GM21381 (cell line): ENCODE measurements at regions not wholly inside any gene's neighbourhood (a gene's known extent, or its start where the extent isn't known, plus 50 kb on each side); places are given as distances from the start of the nearest gene placed in this dataset.

Experiments
- ATAC-seq: cut with Tn5 transposase; IDR thresholded peaks from one replicate; pipeline ENCODE4 v1.9.1; 2021; ENCODE audit warnings: mild to moderate bottlenecking, moderate library complexity; ENCODE audit not compliant: unreplicated experiment

- ATAC-seq = no peak
These were observed 185.3 kb downstream of the BRD1 start for GRCh38 chr22:49642331-49642730.

DNA sequence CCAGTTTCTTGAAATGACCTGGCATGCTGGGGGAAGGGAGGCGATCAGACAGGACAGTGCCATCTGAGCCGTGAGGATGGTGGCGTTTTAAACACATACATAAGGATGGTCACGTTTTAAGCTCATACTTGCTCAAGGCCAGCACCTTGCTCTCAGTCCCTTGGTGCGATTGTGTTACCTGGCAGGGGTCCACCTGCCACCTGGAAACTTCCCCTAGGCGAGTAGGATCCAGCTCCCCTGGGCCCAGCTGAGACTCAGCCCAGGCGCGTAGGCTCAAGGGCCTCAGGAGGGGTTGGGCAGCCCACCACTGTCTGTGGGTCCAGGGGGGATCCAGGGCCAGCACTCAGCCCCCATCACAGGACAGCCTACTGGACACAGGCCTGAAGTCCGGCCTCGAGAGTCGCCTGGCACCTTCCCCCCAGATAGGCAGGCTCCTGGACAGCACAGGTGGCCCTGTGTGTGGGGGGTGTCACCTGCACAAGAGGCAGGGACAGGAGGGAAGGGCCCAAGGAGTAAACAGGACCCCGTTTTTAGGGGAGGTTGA is 185.8 kb downstream of the BRD1 start:
- ATAC-seq = no peak

- ATAC-seq = no peak
These were observed 187.1 kb downstream of the BRD1 start for GRCh38 chr22:49640366-49641095.

DNA sequence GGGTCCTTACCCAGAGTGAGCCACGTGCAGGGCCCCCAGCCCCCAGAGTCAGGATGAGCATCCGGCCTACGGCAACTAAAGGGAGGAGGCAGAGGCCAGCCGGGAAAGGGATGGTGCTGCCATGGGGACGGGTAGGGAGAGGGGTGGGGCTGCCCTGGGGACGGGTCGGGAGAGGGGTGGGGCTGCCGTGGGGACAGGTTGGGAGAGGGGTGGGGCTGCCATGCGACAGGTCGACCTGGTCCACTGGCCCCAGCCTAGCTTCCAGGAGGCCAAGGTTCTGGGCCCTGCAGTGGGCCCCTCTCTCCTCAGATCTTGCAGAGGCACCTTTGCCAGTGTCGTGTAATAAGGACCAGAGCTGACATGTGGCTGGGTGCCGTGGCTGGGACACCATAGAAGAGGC is 187.7 kb downstream of the BRD1 start:
- ATAC-seq = no peak

GRCh38 chr22:49638788-49639187 is 188.9 kb downstream of the BRD1 start:
- ATAC-seq = no peak

DNA sequence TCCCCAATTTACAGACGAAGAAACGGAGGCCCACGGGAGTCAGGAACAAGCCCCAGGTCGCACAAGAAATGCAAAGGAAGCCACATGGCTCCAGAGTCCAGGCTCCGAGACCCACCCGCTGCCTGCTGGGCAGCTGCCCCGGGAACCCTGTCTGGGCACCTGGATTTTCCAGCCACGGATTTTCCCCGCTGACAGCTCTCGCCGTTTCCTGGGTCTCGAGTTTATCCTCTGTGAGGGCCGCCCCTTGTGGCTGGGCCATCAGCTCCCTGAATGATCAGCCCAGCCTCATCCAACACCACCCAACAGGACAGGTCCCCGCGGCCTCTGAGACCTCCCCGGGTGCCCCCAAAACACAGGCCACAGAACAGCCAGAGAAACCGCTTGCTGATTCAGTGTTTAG is 189.7 kb downstream of the BRD1 start:
- no peak for ATAC-seq

DNA sequence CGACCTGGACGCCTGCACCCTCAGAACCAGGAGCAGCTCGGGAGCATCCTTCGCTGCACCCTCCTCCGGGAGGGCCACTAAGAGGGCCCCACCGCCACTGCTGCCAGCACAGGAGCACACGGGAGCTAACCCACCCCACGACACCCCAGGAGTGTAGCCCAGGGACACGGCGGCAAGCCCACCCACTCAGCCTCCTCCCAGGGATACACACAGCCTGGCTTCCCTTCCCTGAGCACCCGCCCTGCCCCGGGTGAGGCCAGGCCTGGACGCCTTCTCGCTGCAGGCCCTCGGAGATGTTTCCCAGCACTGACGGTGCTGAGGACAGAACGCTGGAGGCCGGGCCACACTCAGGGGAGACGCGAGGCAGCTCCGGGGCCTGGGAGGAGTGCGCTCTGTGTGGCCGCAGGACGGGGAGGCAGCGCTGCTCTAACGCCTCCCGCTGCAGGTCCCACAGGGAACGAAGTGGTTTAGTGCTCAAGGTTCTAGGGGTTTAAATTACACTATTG is 190.4 kb downstream of the BRD1 start:
- ATAC-seq = no peak

GRCh38 chr22:49636649-49637048 is 191.0 kb downstream of the BRD1 start:
- no peak for ATAC-seq

DNA sequence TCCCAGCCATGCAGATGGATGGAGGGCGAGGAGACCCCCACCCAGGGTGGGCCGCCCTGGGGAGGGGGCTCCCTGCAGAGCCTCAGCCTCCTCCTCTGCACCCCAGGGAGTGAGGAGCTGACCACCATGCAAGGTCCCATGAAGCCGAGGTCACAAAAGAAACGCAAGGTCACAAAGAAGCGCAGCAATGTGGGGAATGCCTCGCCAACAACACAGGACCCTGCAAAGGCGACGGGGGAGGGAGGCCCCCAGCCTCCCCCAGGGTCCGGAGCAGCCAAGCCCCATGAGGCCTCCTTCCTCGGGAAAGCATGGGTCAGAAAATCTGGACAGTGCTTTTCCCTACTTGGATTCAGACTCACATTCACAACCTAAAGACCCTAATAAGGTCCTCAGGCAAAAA is 191.5 kb downstream of the BRD1 start:
- ATAC-seq = no peak

DNA sequence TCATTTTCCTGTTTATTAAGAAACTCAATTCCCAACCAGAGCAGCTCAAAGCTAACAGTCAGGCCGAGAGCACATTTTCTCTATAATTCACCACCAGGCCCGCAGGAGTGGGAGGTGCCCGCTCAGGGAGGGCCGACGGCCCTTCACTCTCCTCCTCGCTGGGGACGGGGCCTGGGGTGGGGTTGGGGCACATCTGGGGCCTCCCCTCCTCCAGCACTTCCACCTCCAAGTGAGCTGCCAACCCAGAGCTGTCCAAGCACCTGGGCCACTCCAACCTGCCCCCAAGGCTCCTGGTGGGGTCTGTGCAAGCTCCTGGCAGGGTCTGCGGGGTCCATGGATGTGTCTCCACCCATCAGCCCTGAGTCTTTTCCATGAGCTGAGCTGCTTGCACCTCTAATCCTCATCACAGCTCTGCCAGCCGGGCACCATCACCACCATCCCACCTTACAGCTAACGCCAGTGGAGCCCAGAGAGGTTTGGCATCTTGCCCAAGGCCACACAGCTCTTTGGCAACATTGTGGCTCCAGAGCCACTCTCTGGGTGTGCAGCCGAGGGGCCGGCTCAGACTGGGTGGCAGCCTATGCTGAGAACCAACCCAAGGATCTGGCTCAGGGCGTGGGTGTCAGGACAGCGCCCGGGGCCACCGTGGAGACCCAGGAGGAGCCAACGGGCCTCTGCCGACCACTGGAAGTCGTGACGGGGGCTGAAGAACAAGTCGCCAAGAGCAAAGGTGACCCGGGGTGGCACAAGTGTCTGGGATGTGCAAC is 193.5 kb downstream of the BRD1 start:
- ATAC-seq = no peak

DNA sequence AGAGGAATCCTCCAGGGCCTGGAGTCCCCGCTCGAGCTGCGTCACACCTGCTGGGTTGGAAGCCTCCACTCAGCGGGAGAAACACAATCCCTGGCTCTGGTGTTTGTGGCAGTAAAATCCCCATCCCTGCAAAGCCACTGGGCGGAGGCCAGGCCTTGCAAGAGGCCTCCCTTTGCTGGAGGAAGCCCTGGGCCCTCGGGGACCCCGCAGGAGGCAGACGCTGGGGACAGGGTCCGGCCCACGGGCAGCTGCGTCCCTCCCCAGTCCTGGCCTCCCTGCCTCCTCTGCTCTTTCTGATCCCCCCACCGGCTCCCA is 194.7 kb downstream of the BRD1 start:
- no peak for ATAC-seq

DNA sequence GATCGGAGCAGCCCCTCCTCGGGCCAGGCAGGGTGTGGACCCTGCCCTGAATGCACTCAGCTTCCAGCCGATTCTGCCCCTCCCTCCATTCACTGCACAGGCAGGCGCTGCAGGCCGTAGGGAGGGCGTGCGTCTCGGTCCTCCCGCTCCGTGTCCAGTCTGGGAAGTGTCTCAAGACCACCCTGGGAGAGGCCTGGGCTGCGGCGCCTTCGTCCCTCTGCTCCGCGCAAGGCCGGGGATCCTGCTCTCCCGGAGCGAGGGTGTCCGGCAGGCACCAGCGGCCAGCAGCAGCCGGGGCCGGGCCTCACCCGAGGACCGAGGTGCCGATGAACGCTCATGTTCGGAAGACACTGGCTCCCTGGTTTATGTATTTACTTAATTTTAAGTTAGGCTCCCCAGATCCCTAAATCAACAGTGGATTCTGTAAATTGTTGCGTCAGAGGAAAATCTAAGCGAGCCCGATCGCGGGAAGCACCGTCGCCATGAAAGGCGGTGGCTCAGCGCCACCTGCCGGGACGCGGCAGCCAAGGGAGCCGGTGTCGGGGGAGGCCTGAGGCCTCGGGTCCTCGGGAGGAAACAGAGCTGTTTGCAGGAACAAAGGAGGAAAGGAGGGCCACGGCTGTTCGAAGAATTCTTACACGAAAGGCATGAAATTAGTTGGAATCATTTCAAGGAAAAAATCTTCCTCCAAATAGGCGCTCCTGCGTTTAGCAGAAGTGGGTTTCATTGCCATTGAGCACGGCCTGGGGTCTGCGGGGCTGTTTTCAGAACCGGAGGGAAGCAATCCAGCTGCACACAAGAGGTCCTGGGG is 195.3 kb downstream of the BRD1 start:
- ATAC-seq = no peak

DNA sequence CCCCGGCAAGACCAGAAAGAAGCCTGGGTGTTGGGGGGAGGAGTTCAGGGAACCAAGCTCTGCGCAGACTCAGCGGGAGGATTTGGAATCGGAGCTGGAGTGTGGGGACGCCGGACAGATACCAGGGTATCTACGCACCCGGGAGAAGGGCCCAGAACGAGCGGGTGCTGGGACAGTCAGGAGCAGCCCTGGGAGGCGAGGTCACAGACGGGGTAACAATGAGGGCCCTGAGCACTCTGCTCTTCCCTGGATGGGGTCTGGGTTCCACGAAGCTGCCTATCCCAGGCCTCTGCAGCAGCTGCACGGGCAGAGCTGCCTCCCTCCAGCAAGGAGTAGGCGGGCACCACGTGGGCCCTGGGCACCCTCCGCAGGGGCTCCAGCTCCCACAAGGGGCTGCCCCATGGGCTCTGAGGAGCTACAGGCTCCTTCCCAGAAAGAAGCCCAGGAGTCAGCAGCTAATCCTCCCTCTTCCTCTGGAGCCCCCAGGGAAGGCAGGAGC is 197.2 kb downstream of the BRD1 start:
- no peak for ATAC-seq

GRCh38 chr22:49629586-49630447 is 197.9 kb downstream of the BRD1 start:
- ATAC-seq = no peak

- ATAC-seq = no peak
These were observed 198.5 kb downstream of the BRD1 start for GRCh38 chr22:49629261-49629570.

DNA sequence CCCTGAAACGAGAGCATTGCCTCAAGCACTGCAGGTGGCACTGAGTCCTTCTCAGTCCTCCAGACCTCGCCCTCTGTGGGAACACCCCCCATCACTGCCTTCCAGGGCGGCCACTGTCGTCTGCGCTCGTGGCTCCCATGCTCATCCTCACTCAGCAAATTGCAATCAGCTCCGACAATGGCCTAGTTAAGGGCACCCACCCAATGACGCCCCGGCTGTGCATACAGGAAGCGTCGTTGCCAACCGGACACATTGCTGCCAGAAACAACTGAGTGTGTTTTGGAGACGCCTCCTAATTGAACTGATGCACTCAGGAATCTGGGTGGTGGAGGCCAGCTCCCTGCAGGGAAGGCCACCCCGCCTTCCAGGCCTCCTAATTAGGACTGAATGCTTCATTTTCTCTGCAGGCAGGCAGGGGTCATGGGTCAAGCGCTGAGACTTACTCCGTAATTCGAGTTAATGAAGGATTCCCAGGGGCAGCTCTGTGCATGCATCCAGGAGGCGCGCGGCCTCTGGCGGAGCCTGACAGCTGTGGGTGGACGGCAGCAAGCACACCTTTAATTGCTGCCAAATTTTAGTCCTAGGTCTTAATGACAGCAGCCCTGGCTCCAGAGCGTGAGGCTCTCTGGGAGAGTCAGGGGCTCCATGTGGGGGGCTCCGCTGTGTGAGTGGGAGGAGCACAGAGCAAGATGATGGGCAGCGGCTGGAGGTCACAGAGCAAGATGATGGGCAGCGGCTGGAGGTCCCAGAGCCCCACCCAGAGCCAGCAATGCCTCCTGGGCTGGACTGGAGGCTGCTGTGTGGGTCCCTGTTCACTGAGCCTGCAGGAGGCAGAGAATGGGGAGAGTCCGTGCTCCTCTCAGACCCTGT is 199.0 kb downstream of the BRD1 start:
- ATAC-seq = no peak

- ATAC-seq = no peak
These were observed 200.2 kb downstream of the BRD1 start for GRCh38 chr22:49627217-49628181.
